MG63 (cell line): ENCODE measurements at regions not wholly inside any gene's neighbourhood (a gene's known extent, or its start where the extent isn't known, plus 50 kb on each side); places are given as distances from the start of the nearest gene placed in this dataset.

Source experiments
- DNase-seq: peaks from one replicate; pipeline ENCODE4 v3.0.0-alpha.2; 2020
- H3K27me3 ChIP-seq: fragments of 250-450 bp; sonication (Bioruptor Pico); 2 replicates; pipeline ENCODE4 v1.5.1; 2020; ENCODE audit warnings: mild to moderate bottlenecking, moderate library complexity
- H3K36me3 ChIP-seq: fragments of 250-450 bp; sonication (Bioruptor Pico); 2 replicates; pipeline ENCODE4 v1.5.1; 2020; ENCODE audit warnings: mild to moderate bottlenecking, moderate library complexity
- H3K4me3 ChIP-seq: fragments of 250-450 bp; sonication (Bioruptor Pico); 2 replicates; pipeline ENCODE4 v1.5.1; 2020; ENCODE audit warnings: mild to moderate bottlenecking, moderate library complexity
- H3K9me3 ChIP-seq: fragments of 250-450 bp; sonication (Bioruptor Pico); 2 replicates; pipeline ENCODE4 v1.5.1; 2020; ENCODE audit warnings: mild to moderate bottlenecking, moderate library complexity

GRCh38 chr4:160848489-160848888, 1315.3 kb downstream of the FSTL5 start:
- H3K4me3 ChIP-seq, result no peak overlapping the region
- no peaks in the 10 kb centered on the region for H3K36me3 ChIP-seq
- no peaks in the 10 kb centered on the region for H3K9me3 ChIP-seq
- no peaks in the 10 kb centered on the region for H3K27me3 ChIP-seq
- no peak for DNase-seq

GRCh38 chr4:160848901-160849760, 1314.7 kb downstream of the FSTL5 start:
- Histone ChIP-seq H3K4me3 (no peak overlapping the region), H3K36me3 (no peaks in the 10 kb centered on the region), H3K27me3 (no peaks in the 10 kb centered on the region), H3K9me3 (no peaks in the 10 kb centered on the region)
- DNase-seq, result peak; percentile 2

- H3K36me3 ChIP-seq, result no peaks in the 10 kb centered on the region
Observed at GRCh38 chr4:160864253-160864652, 1299.5 kb downstream of the FSTL5 start.

GRCh38 chr4:160869899-160870298, 1293.9 kb downstream of the FSTL5 start:
- Histone ChIP-seq H3K36me3 (no peaks in the 10 kb centered on the region), H3K9me3 (no peaks in the 10 kb centered on the region), H3K27me3 (no peaks in the 10 kb centered on the region), H3K4me3 (no peak overlapping the region)
- no peak for DNase-seq

More at GRCh38 chr4:160864253-160864652, 1299.5 kb downstream of the FSTL5 start:
- H3K4me3 ChIP-seq, result no peak overlapping the region
- no peaks in the 10 kb centered on the region for H3K9me3 ChIP-seq
- DNase-seq, result no peak
- no peaks in the 10 kb centered on the region for H3K27me3 ChIP-seq

- no peaks in the 10 kb centered on the region for H3K9me3 ChIP-seq
- no peaks in the 10 kb centered on the region for H3K27me3 ChIP-seq
- H3K36me3 ChIP-seq, result no peaks in the 10 kb centered on the region
- no peak for DNase-seq
- no peak overlapping the region for H3K4me3 ChIP-seq
Observed at GRCh38 chr4:160872491-160872890, 1291.3 kb downstream of the FSTL5 start.

- no peak for DNase-seq
Observed at GRCh38 chr4:160877087-160877790, 1286.6 kb downstream of the FSTL5 start.

GRCh38 chr4:160880180-160880579, 1283.6 kb downstream of the FSTL5 start:
- no peaks in the 10 kb centered on the region for H3K9me3 ChIP-seq
- no peak for DNase-seq

More at GRCh38 chr4:160877087-160877790, 1286.6 kb downstream of the FSTL5 start:
- H3K9me3 ChIP-seq, result no peaks in the 10 kb centered on the region
- H3K36me3 ChIP-seq, result no peaks in the 10 kb centered on the region
- H3K27me3 ChIP-seq, result no peaks in the 10 kb centered on the region
- H3K4me3 ChIP-seq, result no peak overlapping the region

GRCh38 chr4:160887668-160888067, 1276.1 kb downstream of the FSTL5 start:
- Histone ChIP-seq H3K36me3 (no peaks in the 10 kb centered on the region), H3K9me3 (no peaks in the 10 kb centered on the region), H3K27me3 (no peaks in the 10 kb centered on the region), H3K4me3 (no peak overlapping the region)
- DNase-seq, result no peak

More at GRCh38 chr4:160880180-160880579, 1283.6 kb downstream of the FSTL5 start:
- Histone ChIP-seq H3K4me3 (no peak overlapping the region), H3K27me3 (no peaks in the 10 kb centered on the region), H3K36me3 (no peaks in the 10 kb centered on the region)

- H3K9me3 ChIP-seq, result no peaks in the 10 kb centered on the region
- no peak overlapping the region for H3K4me3 ChIP-seq
- H3K27me3 ChIP-seq, result no peaks in the 10 kb centered on the region
- no peak for DNase-seq
- H3K36me3 ChIP-seq, result no peaks in the 10 kb centered on the region
Observed at GRCh38 chr4:160894128-160894527, 1269.7 kb downstream of the FSTL5 start.

- no peaks in the 10 kb centered on the region for H3K27me3 ChIP-seq
- H3K9me3 ChIP-seq, result no peaks in the 10 kb centered on the region
- H3K4me3 ChIP-seq, result no peak overlapping the region
- DNase-seq, result no peak
- H3K36me3 ChIP-seq, result no peaks in the 10 kb centered on the region
Observed at GRCh38 chr4:160894809-160895208, 1269.0 kb downstream of the FSTL5 start.

- no peaks in the 10 kb centered on the region for H3K27me3 ChIP-seq
- H3K36me3 ChIP-seq, result no peaks in the 10 kb centered on the region
- H3K4me3 ChIP-seq, result no peak overlapping the region
- no peak for DNase-seq
- no peaks in the 10 kb centered on the region for H3K9me3 ChIP-seq
Observed at GRCh38 chr4:160927311-160927710, 1236.5 kb downstream of the FSTL5 start.

- no peaks in the 10 kb centered on the region for H3K9me3 ChIP-seq
- no peak overlapping the region for H3K4me3 ChIP-seq
- no peaks in the 10 kb centered on the region for H3K36me3 ChIP-seq
- no peak for DNase-seq
- no peaks in the 10 kb centered on the region for H3K27me3 ChIP-seq
Observed at GRCh38 chr4:160928482-160928881, 1235.3 kb downstream of the FSTL5 start.

- H3K27me3 ChIP-seq, result no peaks in the 10 kb centered on the region
- no peak overlapping the region for H3K4me3 ChIP-seq
- DNase-seq, result no peak
- no peaks in the 10 kb centered on the region for H3K36me3 ChIP-seq
- no peaks in the 10 kb centered on the region for H3K9me3 ChIP-seq
Observed at GRCh38 chr4:160947653-160948052, 1216.1 kb downstream of the FSTL5 start.

GRCh38 chr4:160956875-160957274, 1206.9 kb downstream of the FSTL5 start:
- Histone ChIP-seq H3K36me3 (no peaks in the 10 kb centered on the region), H3K9me3 (no peaks in the 10 kb centered on the region), H3K27me3 (no peaks in the 10 kb centered on the region), H3K4me3 (no peak overlapping the region)
- no peak for DNase-seq

GRCh38 chr4:160969925-160970324, 1193.9 kb downstream of the FSTL5 start:
- no peak for DNase-seq
- Histone ChIP-seq H3K4me3 (no peak overlapping the region), H3K9me3 (no peaks in the 10 kb centered on the region), H3K36me3 (no peaks in the 10 kb centered on the region), H3K27me3 (peaks cover 43% of the 10 kb centered on the region)

- no peak for DNase-seq
- no peaks in the 10 kb centered on the region for H3K9me3 ChIP-seq
- H3K27me3 ChIP-seq, result peaks cover 26% of the 10 kb centered on the region
- no peak overlapping the region for H3K4me3 ChIP-seq
- H3K36me3 ChIP-seq, result no peaks in the 10 kb centered on the region
Observed at GRCh38 chr4:160980091-160980490, 1183.7 kb downstream of the FSTL5 start.

GRCh38 chr4:160981083-160981482, 1182.7 kb downstream of the FSTL5 start:
- Histone ChIP-seq H3K4me3 (no peak overlapping the region), H3K27me3 (peaks cover 30% of the 10 kb centered on the region), H3K36me3 (no peaks in the 10 kb centered on the region), H3K9me3 (no peaks in the 10 kb centered on the region)
- no peak for DNase-seq

- H3K9me3 ChIP-seq, result no peaks in the 10 kb centered on the region
- no peak for DNase-seq
- H3K4me3 ChIP-seq, result no peak overlapping the region
- peaks cover 24% of the 10 kb centered on the region for H3K27me3 ChIP-seq
- H3K36me3 ChIP-seq, result no peaks in the 10 kb centered on the region
Observed at GRCh38 chr4:160983035-160983434, 1180.8 kb downstream of the FSTL5 start.
